ENCODE measurements at regions not wholly inside any gene's neighbourhood (a gene's known extent, or its start where the extent isn't known, plus 50 kb on each side); places are given as distances from the start of the nearest gene placed in this dataset.

DNA sequence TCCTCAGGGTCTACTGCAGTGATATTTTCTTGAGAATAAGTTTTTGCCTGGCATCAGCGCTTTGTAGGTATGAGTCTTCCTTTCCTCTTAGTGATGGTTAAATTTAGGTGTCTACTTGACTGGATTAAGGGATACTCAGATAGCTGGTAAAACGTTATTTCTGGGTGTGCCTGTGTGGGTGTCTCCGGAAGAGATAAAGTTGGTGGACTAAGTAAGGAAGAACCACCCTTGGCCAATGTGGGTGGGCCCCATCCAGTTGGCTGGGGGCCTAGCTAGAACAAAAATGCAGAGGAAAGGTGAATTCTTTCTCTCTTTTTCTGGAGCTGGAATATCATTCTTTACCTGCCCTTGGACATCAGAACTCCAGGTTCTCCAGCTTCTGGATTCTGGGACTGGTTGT, 138.8 kb downstream of the ADCYAP1R1 start:
- H3K4me3 ChIP-seq (ENCODE audit: low read length) = no peak overlapping the region
- no peak for DNase-seq (ENCODE audit: low read depth, low spot score)

DNA sequence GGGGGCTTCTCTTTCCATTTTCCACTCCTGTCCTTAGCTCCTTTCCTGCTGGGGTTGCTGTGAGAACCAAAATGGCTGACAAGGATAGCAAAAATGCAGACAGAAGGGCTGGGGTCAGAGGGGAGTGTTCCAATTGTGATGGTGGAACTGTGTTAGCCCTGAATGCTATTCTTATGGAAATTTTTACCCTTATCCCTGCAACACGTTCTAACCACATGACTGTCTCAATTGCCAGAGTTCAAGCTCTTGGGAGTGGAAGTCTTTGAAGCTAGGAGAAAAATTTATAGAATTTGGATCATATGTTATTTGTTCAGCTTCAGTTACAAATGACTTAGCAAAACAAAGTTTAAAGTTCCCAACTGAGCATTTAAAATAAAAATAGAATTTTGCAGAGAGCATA, 134.1 kb downstream of the ADCYAP1R1 start:
- H3K4me3 ChIP-seq (ENCODE audit: low read length) = no peak overlapping the region
- no peak for DNase-seq (ENCODE audit: low read depth, low spot score)

DNA sequence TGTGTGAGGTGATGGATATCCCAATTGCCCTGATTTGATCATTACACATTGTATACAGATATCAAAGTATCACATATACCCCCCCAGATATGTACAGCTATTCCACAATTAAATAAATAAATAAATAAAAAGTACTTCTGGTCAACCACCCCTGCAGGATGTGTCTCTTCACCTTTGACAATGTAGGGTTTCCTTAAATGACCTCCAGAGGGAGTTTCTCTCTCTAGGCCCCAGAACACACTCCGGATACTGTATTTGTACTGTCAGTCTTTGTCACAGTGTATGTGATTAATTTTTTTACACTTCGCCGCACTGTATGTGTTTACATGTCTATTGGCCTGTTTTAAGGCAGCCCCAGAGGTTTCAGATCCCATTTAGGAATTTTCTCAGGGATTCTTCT, 123.6 kb downstream of the ADCYAP1R1 start:
- DNase-seq (ENCODE audit: low read depth, low spot score) = peak; percentile 32
- H3K4me3 ChIP-seq (ENCODE audit: low read length) = no peak overlapping the region

DNA sequence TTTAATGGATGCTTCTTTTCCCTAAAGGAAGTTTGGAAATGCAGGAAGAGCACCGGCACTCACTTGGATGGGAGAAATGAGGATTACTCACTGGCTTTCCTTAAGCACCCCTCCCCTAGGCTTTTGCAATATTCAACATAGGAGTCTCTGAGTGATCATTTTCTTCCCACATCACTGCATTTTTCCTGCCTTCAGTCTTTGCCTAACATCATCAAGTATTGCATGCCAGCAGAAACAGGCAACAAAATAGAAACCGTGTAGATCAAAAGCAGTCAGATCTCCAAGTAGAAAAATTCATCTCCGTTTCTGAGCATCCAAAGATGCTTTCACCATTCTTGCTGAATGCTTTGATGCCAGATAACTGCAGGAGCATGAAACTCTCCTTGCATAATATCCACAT, 119.9 kb downstream of the ADCYAP1R1 start:
- DNase-seq (ENCODE audit: low read depth, low spot score) = no peak
- no peak overlapping the region for H3K4me3 ChIP-seq (ENCODE audit: low read length)

DNA sequence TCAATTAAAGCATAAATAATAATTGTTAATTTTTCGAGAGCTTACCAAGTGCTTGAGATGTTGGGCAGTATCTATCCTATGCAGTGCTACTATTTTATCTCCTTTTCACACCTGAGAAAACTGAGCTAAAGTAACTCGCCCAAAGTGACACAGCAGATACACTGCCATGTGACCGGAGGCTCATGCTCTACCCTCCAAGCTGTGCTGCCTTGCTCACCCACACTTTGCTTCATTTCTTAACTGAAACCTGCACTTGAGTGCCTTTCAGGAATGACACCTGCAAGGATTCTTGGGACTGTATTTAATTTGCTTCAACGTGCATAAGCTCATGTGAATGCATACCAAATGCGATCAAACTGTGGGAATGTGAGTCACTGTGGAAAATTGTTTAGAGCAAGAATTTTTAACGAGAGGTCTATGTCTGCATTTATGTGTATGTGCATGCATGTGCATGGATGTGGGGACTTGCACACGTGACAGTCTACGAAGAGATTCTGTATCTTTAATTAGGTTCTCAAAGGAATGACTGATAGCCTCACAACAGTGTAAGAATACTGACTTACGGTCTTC, 119.2 kb downstream of the ADCYAP1R1 start:
- H3K4me3 ChIP-seq (ENCODE audit: low read length) = no peak overlapping the region
- DNase-seq (ENCODE audit: low read depth, low spot score) = no peak
